K562 (cell line): ENCODE measurements at regions not wholly inside any gene's neighbourhood (a gene's known extent, or its start where the extent isn't known, plus 50 kb on each side); places are given as distances from the start of the nearest gene placed in this dataset.
"Not testable (repeated sequence)": the region's sequence is repeated elsewhere in the genome, so short reads cannot be mapped to it uniquely, and the experiment has no call there.

Source experiments
- CBX8 ChIP-seq: fragments of 200-600 bp; sonication (generic); IDR thresholded peaks from 2 replicates; pipeline ENCODE4 v1.6.1; 2012; ENCODE audit warnings: borderline replicate concordance, mixed run types, low read depth, mild to moderate bottlenecking, moderate library complexity, mixed read lengths, low read length, control low read depth, inconsistent platforms; ENCODE audit not compliant: poor library complexity, severe bottlenecking; ENCODE audit errors: extremely low read depth
- MAFK ChIP-seq: IDR thresholded peaks from 2 replicates; pipeline ENCODE4 v1.6.1; 2011; ENCODE audit warnings: low read length, improper control_type of control experiment
- MED1 ChIP-seq: sonication (generic); formaldehyde crosslinking; IDR thresholded peaks from 2 replicates; pipeline ENCODE4 v1.8.1; 2023; ENCODE audit warnings: missing genetic modification reagents, borderline replicate concordance
- ZNF184 ChIP-seq: sonication (generic); formaldehyde crosslinking; IDR thresholded peaks from 2 replicates; pipeline ENCODE4 v1.5.0; 2020; ENCODE audit warnings: missing genetic modification reagents
- ZNF224 ChIP-seq: sonication (generic); formaldehyde crosslinking; IDR thresholded peaks from 2 replicates; pipeline ENCODE4 v1.8.0; 2022; ENCODE audit warnings: mild to moderate bottlenecking, missing genetic modification reagents
- TF ChIP-seq, protein P1 (sequence below), 3 experiments: IDR thresholded peaks in 2 of 3; conservative IDR thresholded peaks in 1 of 3; 2 replicates each; pipeline ENCODE4 v1.5.1; 2011 to 2012; ENCODE audit warnings: low read length in 3 of 3, mild to moderate bottlenecking in 3 of 3, control low read depth in 2 of 3, improper control_type of control experiment in 1 of 3, inconsistent platforms in 1 of 3, low read depth in 1 of 3, mixed read lengths in 1 of 3, moderate library complexity in 1 of 3; ENCODE audit not compliant: insufficient read depth in 2 of 3
- TF ChIP-seq, protein P2 (sequence below): fragments of 200-800 bp; sonication (Bioruptor generic); IDR thresholded peaks from 2 replicates; pipeline ENCODE4 v1.6.1; 2016; ENCODE audit warnings: missing genetic modification characterization, missing compliant biosample characterization

- TF ChIP-seq ZNF224 (CRISPR knock-in tag); CBX8; MAFK; ZNF184; MED1 (CRISPR knock-in tag): not testable (repeated sequence)
- TF ChIP-seq, protein P1, sequence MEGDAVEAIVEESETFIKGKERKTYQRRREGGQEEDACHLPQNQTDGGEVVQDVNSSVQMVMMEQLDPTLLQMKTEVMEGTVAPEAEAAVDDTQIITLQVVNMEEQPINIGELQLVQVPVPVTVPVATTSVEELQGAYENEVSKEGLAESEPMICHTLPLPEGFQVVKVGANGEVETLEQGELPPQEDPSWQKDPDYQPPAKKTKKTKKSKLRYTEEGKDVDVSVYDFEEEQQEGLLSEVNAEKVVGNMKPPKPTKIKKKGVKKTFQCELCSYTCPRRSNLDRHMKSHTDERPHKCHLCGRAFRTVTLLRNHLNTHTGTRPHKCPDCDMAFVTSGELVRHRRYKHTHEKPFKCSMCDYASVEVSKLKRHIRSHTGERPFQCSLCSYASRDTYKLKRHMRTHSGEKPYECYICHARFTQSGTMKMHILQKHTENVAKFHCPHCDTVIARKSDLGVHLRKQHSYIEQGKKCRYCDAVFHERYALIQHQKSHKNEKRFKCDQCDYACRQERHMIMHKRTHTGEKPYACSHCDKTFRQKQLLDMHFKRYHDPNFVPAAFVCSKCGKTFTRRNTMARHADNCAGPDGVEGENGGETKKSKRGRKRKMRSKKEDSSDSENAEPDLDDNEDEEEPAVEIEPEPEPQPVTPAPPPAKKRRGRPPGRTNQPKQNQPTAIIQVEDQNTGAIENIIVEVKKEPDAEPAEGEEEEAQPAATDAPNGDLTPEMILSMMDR (IDR thresholded peaks at IDR 0.05 in 2 of 3, conservative IDR thresholded peaks at IDR 0.05 in 1 of 3; ENCODE audit: insufficient read depth in 2 of 3, low read depth in 1 of 3, low read length in 3 of 3) = not testable (repeated sequence)
- TF ChIP-seq, protein P2, sequence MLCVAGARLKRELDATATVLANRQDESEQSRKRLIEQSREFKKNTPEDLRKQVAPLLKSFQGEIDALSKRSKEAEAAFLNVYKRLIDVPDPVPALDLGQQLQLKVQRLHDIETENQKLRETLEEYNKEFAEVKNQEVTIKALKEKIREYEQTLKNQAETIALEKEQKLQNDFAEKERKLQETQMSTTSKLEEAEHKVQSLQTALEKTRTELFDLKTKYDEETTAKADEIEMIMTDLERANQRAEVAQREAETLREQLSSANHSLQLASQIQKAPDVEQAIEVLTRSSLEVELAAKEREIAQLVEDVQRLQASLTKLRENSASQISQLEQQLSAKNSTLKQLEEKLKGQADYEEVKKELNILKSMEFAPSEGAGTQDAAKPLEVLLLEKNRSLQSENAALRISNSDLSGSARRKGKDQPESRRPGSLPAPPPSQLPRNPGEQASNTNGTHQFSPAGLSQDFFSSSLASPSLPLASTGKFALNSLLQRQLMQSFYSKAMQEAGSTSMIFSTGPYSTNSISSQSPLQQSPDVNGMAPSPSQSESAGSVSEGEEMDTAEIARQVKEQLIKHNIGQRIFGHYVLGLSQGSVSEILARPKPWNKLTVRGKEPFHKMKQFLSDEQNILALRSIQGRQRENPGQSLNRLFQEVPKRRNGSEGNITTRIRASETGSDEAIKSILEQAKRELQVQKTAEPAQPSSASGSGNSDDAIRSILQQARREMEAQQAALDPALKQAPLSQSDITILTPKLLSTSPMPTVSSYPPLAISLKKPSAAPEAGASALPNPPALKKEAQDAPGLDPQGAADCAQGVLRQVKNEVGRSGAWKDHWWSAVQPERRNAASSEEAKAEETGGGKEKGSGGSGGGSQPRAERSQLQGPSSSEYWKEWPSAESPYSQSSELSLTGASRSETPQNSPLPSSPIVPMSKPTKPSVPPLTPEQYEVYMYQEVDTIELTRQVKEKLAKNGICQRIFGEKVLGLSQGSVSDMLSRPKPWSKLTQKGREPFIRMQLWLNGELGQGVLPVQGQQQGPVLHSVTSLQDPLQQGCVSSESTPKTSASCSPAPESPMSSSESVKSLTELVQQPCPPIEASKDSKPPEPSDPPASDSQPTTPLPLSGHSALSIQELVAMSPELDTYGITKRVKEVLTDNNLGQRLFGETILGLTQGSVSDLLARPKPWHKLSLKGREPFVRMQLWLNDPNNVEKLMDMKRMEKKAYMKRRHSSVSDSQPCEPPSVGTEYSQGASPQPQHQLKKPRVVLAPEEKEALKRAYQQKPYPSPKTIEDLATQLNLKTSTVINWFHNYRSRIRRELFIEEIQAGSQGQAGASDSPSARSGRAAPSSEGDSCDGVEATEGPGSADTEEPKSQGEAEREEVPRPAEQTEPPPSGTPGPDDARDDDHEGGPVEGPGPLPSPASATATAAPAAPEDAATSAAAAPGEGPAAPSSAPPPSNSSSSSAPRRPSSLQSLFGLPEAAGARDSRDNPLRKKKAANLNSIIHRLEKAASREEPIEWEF (CRISPR knock-in tag) = not testable (repeated sequence)
Observed at GRCh38 chr6:167753281-167753680, 73.4 kb upstream of the AFDN start.
